ENCODE measurements at regions not wholly inside any gene's neighbourhood (a gene's known extent, or its start where the extent isn't known, plus 50 kb on each side); places are given as distances from the start of the nearest gene placed in this dataset.

DNA sequence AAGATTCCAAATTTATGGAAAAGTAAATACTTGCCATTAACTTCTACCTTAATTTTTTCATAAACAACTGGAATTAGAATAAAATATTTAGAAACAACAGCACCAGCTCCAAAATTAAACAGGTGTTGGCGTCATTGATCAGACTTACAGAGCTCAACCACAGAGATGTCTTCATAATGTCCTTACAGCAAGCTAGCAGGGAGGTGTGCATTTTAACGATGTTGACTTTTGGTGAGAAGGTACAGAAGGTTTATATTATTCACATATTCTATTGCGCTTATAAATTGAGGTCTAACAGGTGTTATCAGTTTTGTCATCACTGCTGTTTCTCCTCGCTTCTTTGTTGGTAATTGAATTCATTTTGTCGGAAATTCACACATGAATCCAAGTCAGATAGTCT lies 226.2 kb upstream of the CA10 start:
- TF ChIP-seq, protein P1, sequence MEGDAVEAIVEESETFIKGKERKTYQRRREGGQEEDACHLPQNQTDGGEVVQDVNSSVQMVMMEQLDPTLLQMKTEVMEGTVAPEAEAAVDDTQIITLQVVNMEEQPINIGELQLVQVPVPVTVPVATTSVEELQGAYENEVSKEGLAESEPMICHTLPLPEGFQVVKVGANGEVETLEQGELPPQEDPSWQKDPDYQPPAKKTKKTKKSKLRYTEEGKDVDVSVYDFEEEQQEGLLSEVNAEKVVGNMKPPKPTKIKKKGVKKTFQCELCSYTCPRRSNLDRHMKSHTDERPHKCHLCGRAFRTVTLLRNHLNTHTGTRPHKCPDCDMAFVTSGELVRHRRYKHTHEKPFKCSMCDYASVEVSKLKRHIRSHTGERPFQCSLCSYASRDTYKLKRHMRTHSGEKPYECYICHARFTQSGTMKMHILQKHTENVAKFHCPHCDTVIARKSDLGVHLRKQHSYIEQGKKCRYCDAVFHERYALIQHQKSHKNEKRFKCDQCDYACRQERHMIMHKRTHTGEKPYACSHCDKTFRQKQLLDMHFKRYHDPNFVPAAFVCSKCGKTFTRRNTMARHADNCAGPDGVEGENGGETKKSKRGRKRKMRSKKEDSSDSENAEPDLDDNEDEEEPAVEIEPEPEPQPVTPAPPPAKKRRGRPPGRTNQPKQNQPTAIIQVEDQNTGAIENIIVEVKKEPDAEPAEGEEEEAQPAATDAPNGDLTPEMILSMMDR (conservative IDR thresholded peaks at IDR 0.05 in 1 of 2, IDR thresholded peaks at IDR 0.05 in 1 of 2; ENCODE audit: low read depth in 1 of 2, low read length in 2 of 2), result no peak
- TF ChIP-seq EZH2 (IDR thresholded peaks at IDR 0.05; ENCODE audit: low read length, missing control alignments), result no peak
